D721Med (cell line): ENCODE measurements at regions not wholly inside any gene's neighbourhood (a gene's known extent, or its start where the extent isn't known, plus 50 kb on each side); places are given as distances from the start of the nearest gene placed in this dataset.
A peak's percentile ranks its signal among the peaks of the same experiment; 100 is the strongest.
"Not testable (repeated sequence)": the region's sequence is repeated elsewhere in the genome, so short reads cannot be mapped to it uniquely, and the experiment has no call there.

Source experiments
- DNase-seq: peaks from one replicate; pipeline ENCODE4 v3.0.0; 2011; ENCODE audit warnings: low spot score; ENCODE audit not compliant: insufficient read length
- FAIRE-seq: peaks from 2 replicates; lab custom pipeline; 2011; peaks lifted over from hg19 to GRCh38; lab: Jason Lieb, UNC
- TF ChIP-seq, protein P1 (sequence below): IDR thresholded peaks from 2 replicates; pipeline ENCODE4 v1.5.1; 2012; ENCODE audit warnings: mild to moderate bottlenecking, control low read depth; ENCODE audit not compliant: insufficient read depth; ENCODE audit errors: missing control alignments

DNA sequence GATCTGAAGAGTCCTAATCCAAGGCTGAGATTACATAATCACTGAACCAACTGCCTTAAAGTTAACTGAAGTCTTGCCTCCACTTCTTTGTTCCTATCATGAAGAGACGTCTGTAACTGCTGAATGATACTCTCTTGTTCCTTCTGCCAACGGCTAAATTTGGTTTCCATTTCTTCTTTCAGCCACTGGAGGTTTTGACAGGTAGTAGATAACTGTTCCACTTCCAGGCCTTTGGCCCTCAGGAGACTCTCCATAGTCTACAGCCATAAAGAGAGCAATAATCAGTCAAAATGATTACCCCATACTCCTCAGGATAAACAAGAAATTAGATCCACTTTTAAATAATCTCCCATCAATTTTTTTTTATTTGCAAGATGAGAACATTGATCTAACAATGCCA, 128.1 kb downstream of the NBPF8 start:
- not testable (repeated sequence) for FAIRE-seq

DNA sequence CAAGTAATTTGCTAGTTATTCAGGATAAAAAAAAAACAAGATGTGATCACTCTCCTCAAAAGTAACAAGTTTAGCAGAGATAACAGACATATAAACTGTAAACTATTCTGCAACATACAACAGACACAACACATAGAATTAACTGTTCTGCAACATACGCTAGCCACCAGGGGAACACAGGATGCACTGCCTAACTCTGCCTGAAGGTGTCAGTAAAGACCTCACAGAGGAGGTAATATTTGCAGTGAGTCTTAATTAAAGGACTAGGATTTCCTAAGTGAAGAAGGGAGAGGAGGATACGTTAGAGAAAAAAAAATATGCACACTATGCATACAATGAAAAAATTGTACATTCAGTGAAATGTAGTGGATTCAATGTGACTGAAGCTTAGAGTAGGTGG, 129.6 kb downstream of the NBPF8 start:
- not testable (repeated sequence) for FAIRE-seq, DNase-seq
- TF ChIP-seq, protein P1, sequence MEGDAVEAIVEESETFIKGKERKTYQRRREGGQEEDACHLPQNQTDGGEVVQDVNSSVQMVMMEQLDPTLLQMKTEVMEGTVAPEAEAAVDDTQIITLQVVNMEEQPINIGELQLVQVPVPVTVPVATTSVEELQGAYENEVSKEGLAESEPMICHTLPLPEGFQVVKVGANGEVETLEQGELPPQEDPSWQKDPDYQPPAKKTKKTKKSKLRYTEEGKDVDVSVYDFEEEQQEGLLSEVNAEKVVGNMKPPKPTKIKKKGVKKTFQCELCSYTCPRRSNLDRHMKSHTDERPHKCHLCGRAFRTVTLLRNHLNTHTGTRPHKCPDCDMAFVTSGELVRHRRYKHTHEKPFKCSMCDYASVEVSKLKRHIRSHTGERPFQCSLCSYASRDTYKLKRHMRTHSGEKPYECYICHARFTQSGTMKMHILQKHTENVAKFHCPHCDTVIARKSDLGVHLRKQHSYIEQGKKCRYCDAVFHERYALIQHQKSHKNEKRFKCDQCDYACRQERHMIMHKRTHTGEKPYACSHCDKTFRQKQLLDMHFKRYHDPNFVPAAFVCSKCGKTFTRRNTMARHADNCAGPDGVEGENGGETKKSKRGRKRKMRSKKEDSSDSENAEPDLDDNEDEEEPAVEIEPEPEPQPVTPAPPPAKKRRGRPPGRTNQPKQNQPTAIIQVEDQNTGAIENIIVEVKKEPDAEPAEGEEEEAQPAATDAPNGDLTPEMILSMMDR: peak; percentile 65

More for the DNA sequence above, 128.1 kb downstream of the NBPF8 start:
- DNase-seq: not testable (repeated sequence)

DNA sequence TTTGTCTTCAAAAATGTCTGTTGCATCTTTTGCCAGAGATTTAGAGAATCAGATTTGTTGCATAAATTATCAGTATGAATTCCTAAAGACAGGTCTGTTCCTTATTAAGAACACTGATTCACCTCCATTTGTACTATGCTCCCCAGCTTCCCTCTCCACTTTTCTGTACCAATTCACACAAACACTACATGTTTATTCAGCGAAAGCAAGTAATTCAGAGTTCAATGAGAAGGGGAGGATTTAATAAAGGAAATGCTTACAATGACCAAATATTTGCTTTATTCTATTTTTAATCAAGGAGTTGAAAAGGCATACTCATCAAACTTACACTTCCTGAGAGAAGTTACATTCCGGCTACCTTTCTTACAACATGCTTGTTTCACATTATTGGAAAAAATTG, 135.5 kb downstream of the NBPF8 start:
- not testable (repeated sequence) for FAIRE-seq, DNase-seq

DNA sequence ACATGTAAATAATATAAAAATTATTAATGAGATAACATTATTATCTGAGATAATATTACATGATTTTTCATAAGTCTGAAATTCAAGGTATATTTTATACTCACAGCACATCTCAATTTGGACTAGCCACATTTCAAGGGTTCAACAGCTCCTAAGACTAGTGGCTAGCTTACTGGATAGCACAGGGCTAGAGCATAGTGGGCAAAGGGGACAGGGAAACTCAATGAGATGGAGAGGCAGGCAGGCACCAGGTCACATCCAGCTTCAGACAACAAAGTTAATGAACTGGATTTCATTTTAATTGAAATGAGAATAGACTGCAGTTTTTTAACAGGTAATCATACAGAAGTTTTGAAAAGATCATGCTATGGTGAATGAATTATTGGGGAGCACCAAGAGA, 137.4 kb downstream of the NBPF8 start:
- not testable (repeated sequence) for FAIRE-seq

DNA sequence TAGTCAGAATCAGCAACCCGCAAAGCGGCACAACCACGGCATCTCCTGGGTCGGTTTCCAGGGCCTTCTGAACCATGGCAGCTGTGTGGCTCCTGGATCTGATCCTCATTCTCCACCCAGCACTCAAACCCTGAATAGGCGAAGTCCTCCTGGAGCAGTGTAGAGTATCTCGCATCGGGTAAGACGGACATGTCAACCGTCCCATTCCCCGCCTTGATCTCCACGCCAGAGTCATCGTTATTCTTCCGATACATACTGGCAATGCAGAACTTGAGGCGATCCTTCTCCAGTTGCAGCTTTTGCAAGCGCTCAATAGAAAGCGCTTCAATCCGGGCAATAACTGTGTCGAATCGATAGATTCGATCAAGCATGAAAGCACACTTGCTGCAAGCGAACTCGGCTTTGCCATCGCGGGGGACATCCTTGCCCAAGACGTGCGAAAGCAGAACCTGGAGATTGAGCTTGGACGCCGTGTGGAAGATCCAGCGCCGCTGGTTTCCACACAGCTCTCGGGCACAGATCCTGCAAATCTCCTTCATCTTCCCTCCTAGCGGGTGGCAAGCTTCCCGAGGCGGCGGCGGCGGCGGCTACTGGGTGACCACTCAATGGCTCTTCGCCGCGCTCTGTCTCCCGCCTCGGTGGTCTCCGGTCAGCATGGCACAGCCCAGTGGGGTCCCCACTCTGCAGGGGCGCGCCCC, 142.9 kb downstream of the NBPF8 start:
- not testable (repeated sequence) for DNase-seq, FAIRE-seq

More for the DNA sequence above, 137.4 kb downstream of the NBPF8 start:
- DNase-seq: not testable (repeated sequence)

DNA sequence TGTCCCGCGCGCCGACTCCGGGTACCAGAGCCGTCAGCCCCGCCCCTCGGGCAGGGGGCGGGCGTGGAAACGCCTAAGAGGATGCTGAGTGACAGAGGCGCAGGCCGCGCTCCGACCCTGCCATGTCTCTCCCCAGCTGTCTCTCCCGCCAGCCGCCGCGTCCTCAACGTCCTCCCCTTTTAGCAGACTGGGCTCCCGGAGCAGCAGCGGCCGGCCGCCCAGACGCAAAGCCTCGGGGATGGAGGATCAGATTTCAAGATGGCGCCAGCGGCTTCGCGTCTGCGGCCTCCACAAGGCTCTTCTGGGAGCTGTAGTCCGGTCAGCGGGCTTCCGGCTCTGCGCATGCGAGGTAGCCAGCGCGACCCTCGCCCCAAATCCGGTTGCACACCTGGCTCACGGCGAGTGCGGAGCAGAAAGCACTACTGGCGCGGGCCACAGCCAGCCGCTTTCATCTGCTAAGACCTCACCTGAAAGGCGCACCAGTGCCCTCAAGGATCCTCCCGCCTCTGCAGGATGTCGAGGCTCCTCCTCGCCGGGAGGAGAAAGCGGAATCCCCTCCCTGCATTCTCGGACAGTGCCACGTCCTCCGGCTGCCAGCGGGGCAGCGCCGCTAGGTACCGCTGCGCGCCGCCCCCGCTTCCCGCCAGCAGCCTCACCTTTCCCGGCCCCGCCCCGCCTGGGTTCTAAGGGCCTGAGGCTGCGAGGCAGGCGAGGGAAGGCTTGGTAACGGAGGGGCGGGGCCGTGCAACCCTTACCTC, 143.6 kb downstream of the NBPF8 start:
- DNase-seq, FAIRE-seq: not testable (repeated sequence)

DNA sequence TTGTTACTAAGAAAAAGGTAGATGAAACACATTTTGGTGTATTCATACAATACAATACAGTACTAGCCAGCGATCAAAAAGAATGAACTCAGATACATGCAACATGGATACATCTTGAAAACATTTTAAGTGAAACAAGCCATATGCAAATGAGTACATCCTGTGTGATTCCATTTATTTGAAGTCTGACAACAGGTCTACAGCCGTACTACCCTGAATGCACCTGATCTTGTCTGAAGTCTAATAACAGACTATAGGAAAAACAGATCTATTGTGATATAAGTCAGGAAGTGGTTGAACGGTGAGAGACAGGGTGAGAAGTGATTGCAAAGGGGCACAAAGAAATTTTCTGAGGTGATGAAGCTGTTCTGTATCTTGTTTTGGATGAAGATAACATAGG, 146.9 kb downstream of the NBPF8 start:
- not testable (repeated sequence) for DNase-seq, FAIRE-seq

DNA sequence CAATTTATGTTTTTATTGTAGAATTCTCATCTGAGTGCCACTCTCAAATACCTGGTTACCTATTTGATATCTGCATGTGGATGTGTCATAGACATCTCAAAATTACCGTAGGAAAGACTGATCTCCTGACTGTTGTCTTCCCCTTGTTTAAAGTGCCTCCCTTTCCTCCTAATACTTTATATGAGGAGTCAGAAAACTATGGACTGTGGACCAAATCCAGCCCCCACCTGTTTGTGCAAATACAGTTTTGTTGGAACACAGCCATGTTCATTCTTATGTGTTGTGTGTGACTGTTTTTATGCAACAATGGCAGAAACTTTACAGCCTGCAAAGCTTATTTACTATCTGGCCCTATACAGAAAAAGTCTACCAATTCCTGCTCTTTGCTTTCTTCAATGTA, 150.6 kb downstream of the NBPF8 start:
- FAIRE-seq, DNase-seq: not testable (repeated sequence)

DNA sequence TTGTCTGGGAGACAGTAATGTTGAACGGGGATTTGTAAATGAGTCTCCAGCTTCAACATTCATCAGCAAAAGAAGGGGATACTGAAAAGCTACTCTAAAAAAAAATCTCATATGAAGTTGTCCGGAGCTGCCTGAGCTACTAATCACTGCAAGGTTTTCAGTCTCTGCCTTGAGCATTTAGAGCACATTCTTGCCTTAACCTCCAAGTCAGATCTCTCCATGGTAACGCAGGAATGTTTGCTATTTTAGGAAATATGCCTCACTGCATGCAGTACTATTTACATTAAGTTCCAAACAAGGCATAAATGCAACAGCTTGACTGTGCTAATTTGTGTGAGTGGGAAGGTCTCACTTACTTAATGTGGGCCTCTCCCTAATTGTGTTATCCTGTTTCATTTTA, 152.8 kb downstream of the NBPF8 start:
- DNase-seq, FAIRE-seq: not testable (repeated sequence)

DNA sequence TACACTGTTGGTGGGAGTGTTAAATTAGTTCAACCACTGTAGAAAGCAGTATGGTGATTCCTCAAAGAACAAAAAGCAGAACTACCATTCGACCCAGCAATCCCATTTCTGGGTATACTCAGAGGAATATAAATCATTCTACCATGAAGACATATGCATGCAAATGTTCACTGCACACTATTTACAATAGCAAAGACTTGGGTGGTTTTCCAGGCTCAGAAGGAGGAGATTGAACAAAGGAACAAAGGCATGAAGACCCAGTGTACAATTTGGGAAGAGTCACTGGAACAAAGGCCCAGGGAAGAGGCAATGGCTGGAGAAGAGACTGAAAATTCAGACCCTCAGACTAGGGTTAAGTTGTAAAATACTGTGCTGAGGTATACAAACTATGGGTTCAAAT, 148.5 kb upstream of the NBPF26 start:
- DNase-seq, FAIRE-seq: not testable (repeated sequence)

DNA sequence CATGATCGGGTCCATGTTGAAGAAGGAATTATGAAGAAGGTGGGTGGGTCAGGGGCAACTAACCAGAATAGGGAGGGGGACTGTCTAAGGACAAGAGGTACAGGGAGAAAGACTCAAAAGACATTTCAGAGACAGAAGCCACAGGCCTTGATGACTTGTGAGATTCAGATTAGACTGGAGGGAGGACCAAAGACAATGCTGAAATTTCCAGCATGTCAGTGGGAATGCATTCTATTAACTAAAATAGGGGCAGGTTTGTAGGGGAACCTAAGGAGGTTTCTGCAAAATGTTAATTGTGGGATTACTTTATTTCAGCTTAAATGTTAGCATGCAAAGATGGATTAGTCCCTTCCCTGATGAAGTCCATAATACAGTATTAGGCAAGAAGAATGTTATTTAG, 141.6 kb upstream of the NBPF26 start:
- not testable (repeated sequence) for FAIRE-seq, DNase-seq

DNA sequence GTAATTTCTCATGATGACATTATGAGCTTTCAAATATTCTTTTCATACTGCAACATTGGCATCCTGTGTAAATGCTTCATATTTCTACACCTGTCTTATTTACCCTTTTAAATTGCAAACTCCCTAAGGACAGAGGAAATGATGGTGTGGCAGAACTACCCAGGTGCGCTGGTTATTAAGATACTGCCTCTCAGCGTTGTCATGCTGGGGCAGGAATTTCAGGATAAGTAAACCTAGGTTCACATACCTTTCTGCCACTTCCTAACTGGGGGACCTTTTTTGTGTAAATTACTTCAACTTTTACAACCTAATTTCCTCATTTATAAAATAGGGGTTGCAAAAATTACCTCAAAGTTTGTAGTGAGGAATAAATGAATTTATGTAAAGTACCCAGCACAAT, 137.7 kb upstream of the NBPF26 start:
- not testable (repeated sequence) for DNase-seq, FAIRE-seq

DNA sequence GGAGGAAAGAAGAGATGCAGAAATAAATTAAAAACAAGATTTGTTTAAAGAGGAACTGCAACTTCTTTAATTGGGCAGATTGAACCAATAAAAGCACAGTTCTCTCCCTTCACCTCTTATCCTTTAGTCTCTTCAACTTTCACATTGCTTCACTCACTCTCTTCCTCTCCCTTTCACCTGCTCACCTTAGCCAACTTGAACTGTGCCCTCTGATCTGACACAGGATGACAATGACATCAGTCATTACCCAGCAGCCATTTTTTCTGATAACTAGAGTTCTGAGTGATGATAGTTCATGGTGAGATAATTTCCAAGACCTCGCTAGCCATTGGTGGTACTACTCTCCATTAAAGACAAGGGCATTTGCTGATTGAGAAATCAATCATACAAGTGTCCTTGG, 134.9 kb upstream of the NBPF26 start:
- FAIRE-seq, DNase-seq: not testable (repeated sequence)

DNA sequence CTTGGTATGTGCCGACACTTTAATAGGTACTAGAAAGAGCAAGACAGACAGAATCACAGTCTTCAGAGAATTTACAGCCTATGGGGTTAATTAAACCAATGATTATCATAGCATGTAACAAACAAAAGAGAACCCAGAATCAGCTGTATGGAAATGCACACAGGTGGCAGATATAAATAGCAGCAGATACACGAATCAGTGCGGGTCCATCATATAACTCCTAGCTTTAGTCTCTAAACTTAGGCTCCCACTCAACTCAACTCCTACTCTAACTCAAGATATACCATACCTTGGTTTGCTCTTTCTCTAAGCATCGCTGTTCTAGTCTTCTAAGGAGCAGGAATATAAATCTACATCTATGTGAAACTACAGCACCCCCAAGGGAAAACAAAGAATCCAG, 132.0 kb upstream of the NBPF26 start:
- not testable (repeated sequence) for FAIRE-seq, DNase-seq

DNA sequence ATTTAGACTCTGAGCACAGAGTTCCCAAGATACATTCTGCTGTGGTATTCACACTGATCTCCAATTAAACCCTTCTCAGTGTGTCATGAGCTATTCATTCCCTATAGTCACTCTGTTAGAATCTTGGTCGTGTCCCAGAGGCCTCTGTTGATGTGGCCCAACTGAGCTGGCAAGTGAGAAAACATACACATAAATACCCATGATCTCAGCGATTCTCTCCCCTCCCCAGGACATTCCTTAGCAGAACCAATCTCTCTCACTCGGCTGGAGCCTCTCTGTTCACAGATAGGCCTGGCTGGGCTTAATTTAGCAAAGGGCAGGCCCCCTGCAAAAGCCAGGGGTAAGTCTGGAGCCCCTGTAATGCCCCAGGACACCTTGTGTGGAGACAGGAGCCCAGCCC, 130.8 kb upstream of the NBPF26 start:
- DNase-seq, FAIRE-seq: not testable (repeated sequence)

DNA sequence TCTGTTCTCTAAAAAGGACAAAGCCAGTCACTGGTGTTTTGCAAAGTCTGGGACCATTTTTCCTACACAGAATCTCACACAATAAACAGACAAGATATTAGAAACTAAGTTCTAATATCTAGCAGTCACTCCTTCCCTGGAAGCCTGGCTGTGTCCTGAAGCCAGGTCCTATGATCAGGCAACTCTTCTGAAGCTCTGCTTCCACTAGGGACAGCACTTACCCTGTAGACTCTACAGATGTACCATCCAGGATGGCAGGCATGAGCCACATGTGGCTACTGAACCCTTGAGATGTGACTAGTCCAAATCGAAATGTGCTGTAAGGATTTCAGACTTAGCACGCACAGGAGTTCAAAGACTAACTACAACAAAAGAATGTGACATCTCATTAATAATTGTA, 130.1 kb upstream of the NBPF26 start:
- DNase-seq: not testable (repeated sequence)

DNA sequence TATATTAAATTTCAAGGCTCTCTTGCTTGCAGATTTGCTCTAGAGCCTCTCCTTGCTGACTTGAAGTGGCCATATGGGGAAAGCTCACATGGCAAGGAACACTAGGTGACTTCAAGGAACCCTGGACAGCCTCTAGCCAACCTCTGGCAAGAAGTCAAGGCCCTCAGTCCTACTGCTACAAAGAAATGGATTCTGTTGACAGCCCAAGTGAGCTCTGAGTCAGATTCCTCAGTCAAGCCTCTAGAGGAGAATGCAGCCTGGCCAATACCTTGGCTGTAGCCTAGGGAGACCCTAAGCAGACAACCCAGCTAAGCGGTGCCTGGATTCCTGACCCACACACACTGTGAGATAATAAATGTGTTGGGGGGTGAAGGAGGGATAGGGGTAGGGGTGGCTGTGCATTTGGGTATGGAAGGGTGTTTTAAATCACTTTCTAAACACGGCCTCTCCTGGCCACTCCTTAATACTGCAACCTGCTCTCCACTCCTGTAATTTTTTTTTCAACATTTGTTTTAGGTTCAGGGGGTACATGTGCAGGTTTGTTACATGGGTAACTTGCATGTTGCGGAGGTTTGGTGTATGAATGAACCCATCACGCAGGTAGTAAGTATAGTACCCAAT, 125.3 kb upstream of the NBPF26 start:
- not testable (repeated sequence) for FAIRE-seq, DNase-seq

More for the DNA sequence above, 130.1 kb upstream of the NBPF26 start:
- FAIRE-seq: not testable (repeated sequence)

DNA sequence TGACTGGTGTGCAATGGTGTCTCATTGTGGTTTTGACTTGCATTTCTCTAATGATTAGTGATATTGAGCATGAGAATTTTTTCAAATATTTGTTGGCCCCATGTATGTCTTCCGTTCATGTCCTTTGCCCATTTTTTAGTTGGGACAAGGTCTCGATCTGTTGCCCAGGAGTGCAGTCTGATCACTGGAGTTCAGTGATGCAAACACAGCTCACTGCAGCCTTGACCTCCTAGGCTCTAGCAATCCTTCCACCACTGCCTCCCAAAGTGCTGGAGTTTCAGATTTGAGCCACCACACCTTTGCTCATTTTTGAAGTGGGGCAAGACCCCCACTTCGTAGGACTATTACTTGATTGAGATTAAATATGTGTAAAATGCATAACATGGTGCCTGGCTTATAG, 124.2 kb upstream of the NBPF26 start:
- FAIRE-seq, DNase-seq: not testable (repeated sequence)
